Mesenchymal stem cell (in vitro differentiated cells and primary cell): ENCODE measurements at regions not wholly inside any gene's neighbourhood (a gene's known extent, or its start where the extent isn't known, plus 50 kb on each side); places are given as distances from the start of the nearest gene placed in this dataset.
A peak's percentile ranks its signal among the peaks of the same experiment; 100 is the strongest.
"Not testable (repeated sequence)": the region's sequence is repeated elsewhere in the genome, so short reads cannot be mapped to it uniquely, and the experiment has no call there.

Experiments
- DNase-seq: peaks from one replicate; pipeline ENCODE4 v3.0.0-alpha.2; 2013
- H2AFZ ChIP-seq: one replicate; pipeline ENCODE4 v1.6.1; 2013; ENCODE audit warnings: low read depth, mild to moderate bottlenecking, control low read depth, inconsistent platforms, low read length, moderate library complexity
- H2AK5ac ChIP-seq: 2 replicates; pipeline ENCODE4 v1.6.1; 2013; ENCODE audit warnings: low read length, moderate library complexity, mild to moderate bottlenecking, inconsistent platforms; ENCODE audit not compliant: severe bottlenecking
- H2BK120ac ChIP-seq: one replicate; pipeline ENCODE4 v1.6.1; 2013; ENCODE audit warnings: low read depth, mild to moderate bottlenecking, inconsistent platforms, low read length, moderate library complexity
- H2BK12ac ChIP-seq, 2 experiments: one replicate each; pipeline ENCODE4 v1.6.1; 2013; ENCODE audit warnings: inconsistent platforms in 2 of 2, low read length in 2 of 2, mild to moderate bottlenecking in 2 of 2, moderate library complexity in 2 of 2, control low read depth in 1 of 2
- H2BK15ac ChIP-seq: one replicate; pipeline ENCODE4 v1.6.1; 2013; ENCODE audit warnings: mild to moderate bottlenecking, low read depth, inconsistent platforms; ENCODE audit not compliant: poor library complexity, severe bottlenecking
- H2BK5ac ChIP-seq: 2 replicates; pipeline ENCODE4 v1.6.1; 2013; ENCODE audit warnings: low read depth, mild to moderate bottlenecking, low read length, control low read depth, inconsistent platforms; ENCODE audit not compliant: poor library complexity, severe bottlenecking
- H3K14ac ChIP-seq, 2 experiments: one replicate each; pipeline ENCODE4 v1.6.1; 2013; ENCODE audit warnings: inconsistent platforms in 2 of 2, low read length in 2 of 2, control low read depth in 1 of 2, mild to moderate bottlenecking in 1 of 2, moderate library complexity in 1 of 2
- H3K18ac ChIP-seq, 2 experiments: one replicate each; pipeline ENCODE4 v1.6.1; 2013; ENCODE audit warnings: inconsistent platforms in 2 of 2, low read length in 2 of 2, control low read depth in 1 of 2, low read depth in 1 of 2, mild to moderate bottlenecking in 1 of 2
- H3K23ac ChIP-seq, 2 experiments: one replicate each; pipeline ENCODE4 v1.6.1; 2013; ENCODE audit warnings: inconsistent platforms in 2 of 2, low read length in 2 of 2, mild to moderate bottlenecking in 2 of 2, moderate library complexity in 2 of 2, control low read depth in 1 of 2
- H3K27ac ChIP-seq: 2 replicates; pipeline ENCODE4 v1.5.1; 2013; ENCODE audit warnings: mild to moderate bottlenecking, moderate library complexity, low read length, control low read depth, inconsistent platforms; ENCODE audit not compliant: poor library complexity, severe bottlenecking
- H3K27me3 ChIP-seq, 2 experiments: 2 replicates each; pipeline versions ENCODE4 v1.6.1 to v1.7.0; 2013; ENCODE audit warnings: low read length in 2 of 2, mild to moderate bottlenecking in 2 of 2, moderate library complexity in 2 of 2, control low read depth in 1 of 2, inconsistent platforms in 1 of 2; ENCODE audit not compliant: control insufficient read depth in 1 of 2, insufficient read depth in 1 of 2
- H3K36me3 ChIP-seq, 2 experiments: 2 replicates each; pipeline versions ENCODE4 v1.6.1 to v1.7.0; 2013; ENCODE audit warnings: low read length in 2 of 2, control low read depth in 1 of 2, inconsistent platforms in 1 of 2, low read depth in 1 of 2, mild to moderate bottlenecking in 1 of 2; ENCODE audit not compliant: insufficient read depth in 2 of 2, control insufficient read depth in 1 of 2
- H3K4ac ChIP-seq, 2 experiments: one replicate each; pipeline ENCODE4 v1.6.1; 2013; ENCODE audit warnings: inconsistent platforms in 2 of 2, low read length in 2 of 2, mild to moderate bottlenecking in 2 of 2, moderate library complexity in 2 of 2, control low read depth in 1 of 2, low read depth in 1 of 2
- H3K4me1 ChIP-seq: 2 replicates; pipeline ENCODE4 v1.6.1; 2013; ENCODE audit warnings: low read depth, low read length, control low read depth; ENCODE audit not compliant: control insufficient read depth, insufficient read depth
- H3K4me2 ChIP-seq: 2 replicates; pipeline ENCODE4 v1.6.1; 2013; ENCODE audit warnings: low read length, mild to moderate bottlenecking, inconsistent platforms; ENCODE audit not compliant: poor library complexity, severe bottlenecking
- H3K4me3 ChIP-seq, 2 experiments: 2 replicates each; pipeline versions ENCODE4 v1.5.1 to v1.7.0; 2013; ENCODE audit warnings: low read length in 2 of 2, mild to moderate bottlenecking in 2 of 2, control low read depth in 1 of 2, low read depth in 1 of 2; ENCODE audit not compliant: insufficient read depth in 1 of 2
- H3K79me1 ChIP-seq: replicated peaks from 2 replicates; pipeline ENCODE4 v1.6.1; 2013; ENCODE audit warnings: mild to moderate bottlenecking, control low read depth, low read length, inconsistent platforms; ENCODE audit not compliant: poor library complexity, severe bottlenecking
- H3K9ac ChIP-seq: 2 replicates; pipeline ENCODE4 v1.7.0; 2013; ENCODE audit warnings: mild to moderate bottlenecking, low read length, moderate library complexity
- H3K9me3 ChIP-seq: 2 replicates; pipeline ENCODE4 v1.7.0; 2013; ENCODE audit warnings: mild to moderate bottlenecking, low read length; ENCODE audit not compliant: control insufficient read depth
- H4K8ac ChIP-seq: one replicate; pipeline ENCODE4 v1.6.1; 2013; ENCODE audit warnings: inconsistent platforms, mild to moderate bottlenecking, low read length, moderate library complexity
- H4K91ac ChIP-seq: one replicate; pipeline ENCODE4 v1.6.1; 2013; ENCODE audit warnings: mild to moderate bottlenecking, low read length, inconsistent platforms
- WGBS: methylation state at CpG from one replicate; pipeline ENCODE4 v1.1.7; 2013; ENCODE audit warnings: mixed read lengths; 5-methylcytosine and 5-hydroxymethylcytosine counted together

DNA sequence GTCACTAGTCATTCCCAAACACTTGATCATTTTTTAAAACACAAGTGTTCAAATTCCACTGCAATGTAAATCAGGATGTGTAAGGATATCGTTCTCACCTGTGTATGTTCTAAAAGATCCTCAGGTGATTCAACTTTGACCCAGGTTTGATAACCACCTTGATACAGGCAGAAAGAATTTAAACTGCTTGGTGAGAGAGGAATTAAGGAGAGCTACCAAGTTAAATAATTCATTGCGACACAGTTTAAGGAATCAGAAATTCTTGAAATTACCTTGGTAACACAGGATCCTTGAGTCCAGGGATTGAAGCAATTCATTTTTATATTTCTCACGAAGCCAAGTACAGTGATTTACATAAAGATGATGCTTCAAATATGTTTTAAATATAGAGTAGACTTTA is 80.7 kb upstream of the EHBP1 start:
- H3K23ac ChIP-seq, result no peak overlapping the region
- no peak overlapping the region for H4K91ac ChIP-seq
- DNase-seq, result no peak
- no peak overlapping the region for H3K27ac ChIP-seq
- no peak overlapping the region for H3K14ac ChIP-seq
- H3K4me3 ChIP-seq, result no peak overlapping the region
- H2BK5ac ChIP-seq, result no peak overlapping the region
- no peaks in the 10 kb centered on the region for H3K4me1 ChIP-seq
- no peaks in the 10 kb centered on the region for H3K36me3 ChIP-seq
- H3K9me3 ChIP-seq, result peaks cover 5% of the 10 kb centered on the region
- no peak overlapping the region for H2AFZ ChIP-seq
- H2BK15ac ChIP-seq, result no peak overlapping the region
- H3K9ac ChIP-seq, result no peak overlapping the region
- H3K4me2 ChIP-seq, result no peak overlapping the region
- WGBS, result 100% methylated on average over 2 of the region's 3 CpGs
- H3K18ac ChIP-seq, result no peak overlapping the region
- H2BK120ac ChIP-seq, result no peak overlapping the region
- no peak overlapping the region for H2AK5ac ChIP-seq
- H4K8ac ChIP-seq, result no peak overlapping the region
- no peaks in the 10 kb centered on the region for H3K27me3 ChIP-seq
- H3K4ac ChIP-seq, result no peak overlapping the region
- H2BK12ac ChIP-seq, result no peak overlapping the region
- H3K79me1 ChIP-seq, result no peaks in the 10 kb centered on the region

DNA sequence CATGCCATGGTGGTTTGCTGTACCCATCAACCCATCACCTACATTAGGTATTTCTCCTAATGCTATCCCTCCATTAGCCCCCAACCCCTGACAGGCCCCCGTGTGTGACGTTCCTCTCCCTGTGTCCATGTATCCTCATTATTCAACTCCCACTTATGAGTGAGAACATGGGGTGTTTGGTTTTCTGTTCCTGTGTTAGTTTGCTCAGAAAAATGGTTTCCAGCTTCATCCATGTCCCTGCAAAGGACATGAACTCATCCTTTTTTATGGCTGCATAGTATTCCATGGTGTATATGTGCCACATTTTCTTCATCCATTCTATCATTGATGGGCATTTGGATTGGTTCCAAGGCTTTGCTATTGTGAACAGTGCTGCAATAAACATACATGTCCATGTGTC is 89.0 kb upstream of the EHBP1 start:
- not testable (repeated sequence) for H2BK12ac ChIP-seq, H3K14ac ChIP-seq, H2BK120ac ChIP-seq, H3K9me3 ChIP-seq, H3K79me1 ChIP-seq, H3K9ac ChIP-seq, H3K27me3 ChIP-seq, H3K4me1 ChIP-seq, H2BK5ac ChIP-seq, H3K27ac ChIP-seq, H3K18ac ChIP-seq, H2AFZ ChIP-seq, H2BK15ac ChIP-seq, H3K4me3 ChIP-seq, H4K8ac ChIP-seq, H3K4me2 ChIP-seq, H2AK5ac ChIP-seq, H4K91ac ChIP-seq, H3K4ac ChIP-seq, H3K36me3 ChIP-seq, DNase-seq, H3K23ac ChIP-seq
- no CpG with 5 or more reads among the region's 2 CpGs for WGBS

DNA sequence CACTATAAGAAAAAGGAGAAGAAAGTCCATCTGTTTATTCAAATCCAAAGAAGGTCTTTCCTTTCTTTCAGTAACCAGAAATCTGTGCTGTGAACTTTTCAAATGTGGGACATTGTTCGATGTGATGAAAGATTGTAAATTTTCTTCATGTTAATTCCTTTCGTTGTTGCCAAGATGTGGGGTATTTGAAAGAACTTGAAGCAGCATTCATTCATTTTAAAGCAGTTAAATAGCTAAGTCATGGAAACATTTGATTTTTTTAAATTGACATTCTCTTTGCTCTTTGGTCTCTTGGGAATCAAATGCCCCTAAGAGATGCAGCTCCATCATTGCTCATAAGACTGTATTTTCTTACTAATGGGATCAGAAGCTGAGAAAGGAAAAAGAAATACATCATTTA is 93.7 kb upstream of the EHBP1 start:
- Histone ChIP-seq H2BK12ac (no peak overlapping the region), H3K4me2 (no peak overlapping the region), H3K4ac (no peak overlapping the region), H3K36me3 (no peaks in the 10 kb centered on the region), H3K79me1 (no peaks in the 10 kb centered on the region), H3K4me1 (no peaks in the 10 kb centered on the region), H4K91ac (no peak overlapping the region), H2BK5ac (no peak overlapping the region), H3K4me3 (no peak overlapping the region), H3K27me3 (no peaks in the 10 kb centered on the region), H4K8ac (no peak overlapping the region), H3K9ac (peak overlapping the region; percentile 19), H2AK5ac (no peak overlapping the region), H2BK120ac (no peak overlapping the region), H3K9me3 (no peaks in the 10 kb centered on the region), H3K23ac (no peak overlapping the region), H2AFZ (no peak overlapping the region), H3K27ac (no peak overlapping the region), H2BK15ac (no peak overlapping the region), H3K14ac (no peak overlapping the region), H3K18ac (no peak overlapping the region)
- DNase-seq, result no peak
- WGBS, result 95% methylated on average over 2 of the region's 2 CpGs

DNA sequence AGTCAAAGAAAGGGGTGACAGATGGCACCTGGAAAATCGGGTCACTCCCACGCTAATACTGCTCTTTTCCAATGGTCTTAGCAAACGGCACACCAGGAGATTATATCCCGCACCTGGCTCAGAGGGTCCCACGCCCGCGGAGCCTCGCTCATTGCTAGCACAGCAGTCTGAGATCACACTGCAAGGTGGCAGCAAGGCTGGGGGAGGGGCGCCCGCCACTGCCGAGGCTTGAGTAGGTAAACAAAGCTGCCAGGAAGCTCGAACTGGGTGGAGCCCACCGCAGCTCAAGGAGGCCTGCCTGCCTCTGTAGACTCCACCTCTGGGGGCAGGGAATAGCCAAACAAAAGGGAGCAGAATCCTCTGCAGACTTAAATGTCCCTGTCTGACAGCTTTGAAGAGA is 99.5 kb upstream of the TMEM17 start:
- not testable (repeated sequence) for H2AFZ ChIP-seq, H3K27ac ChIP-seq, H3K14ac ChIP-seq, H3K9ac ChIP-seq, H2AK5ac ChIP-seq, H3K4me2 ChIP-seq, H3K4me1 ChIP-seq, H2BK5ac ChIP-seq, H4K8ac ChIP-seq, H2BK15ac ChIP-seq, H3K36me3 ChIP-seq, H3K23ac ChIP-seq, H3K4me3 ChIP-seq, H3K9me3 ChIP-seq, H3K18ac ChIP-seq, DNase-seq, H3K4ac ChIP-seq, H2BK120ac ChIP-seq, H3K79me1 ChIP-seq, H4K91ac ChIP-seq, H2BK12ac ChIP-seq, H3K27me3 ChIP-seq
- 82% methylated on average over 13 of the region's 13 CpGs for WGBS
